Esophagus squamous epithelium (tissue), 4 donors: ENCODE measurements at regions not wholly inside any gene's neighbourhood (a gene's known extent, or its start where the extent isn't known, plus 50 kb on each side); places are given as distances from the start of the nearest gene placed in this dataset.

Source experiments
- POLR2A ChIP-seq, 4 donors: fragments of 450-650 bp; IDR thresholded peaks; one replicate each; pipeline ENCODE4 v1.6.1; 2017; ENCODE audit warnings: antibody characterized with exemption in 4 of 4, mild to moderate bottlenecking in 4 of 4, moderate library complexity in 3 of 4
- TF ChIP-seq, protein P1 (sequence below), 6 experiments: fragments of 450-650 bp in 4 of 6; fragments of 200-600 bp in 2 of 6; sonication (generic) in 2 of 6; IDR thresholded peaks; one replicate each; pipeline ENCODE4 v1.5.1; 2016 to 2019; ENCODE audit warnings: antibody characterized with exemption in 6 of 6, mild to moderate bottlenecking in 4 of 6, moderate library complexity in 4 of 6

DNA sequence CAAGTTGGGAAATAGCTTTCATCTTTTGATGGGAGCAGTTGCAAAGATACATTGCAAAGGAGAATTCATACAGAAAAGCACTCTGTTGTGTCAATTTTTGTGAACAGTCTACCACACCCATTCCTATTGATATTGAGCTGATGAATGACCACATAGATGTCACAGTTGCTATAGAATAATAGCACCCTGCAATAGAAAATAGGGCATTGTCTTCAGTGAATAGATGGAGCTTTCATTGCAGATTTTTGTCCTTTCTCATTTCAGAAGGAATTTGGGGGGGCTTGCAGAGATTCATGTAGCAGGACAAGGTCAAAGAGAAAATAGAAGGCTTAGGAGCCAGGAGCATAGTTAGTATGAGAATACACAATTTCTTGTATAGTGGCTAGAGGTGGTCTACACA lies 237.9 kb downstream of the TMEM38B start:
- TF ChIP-seq, protein P1, sequence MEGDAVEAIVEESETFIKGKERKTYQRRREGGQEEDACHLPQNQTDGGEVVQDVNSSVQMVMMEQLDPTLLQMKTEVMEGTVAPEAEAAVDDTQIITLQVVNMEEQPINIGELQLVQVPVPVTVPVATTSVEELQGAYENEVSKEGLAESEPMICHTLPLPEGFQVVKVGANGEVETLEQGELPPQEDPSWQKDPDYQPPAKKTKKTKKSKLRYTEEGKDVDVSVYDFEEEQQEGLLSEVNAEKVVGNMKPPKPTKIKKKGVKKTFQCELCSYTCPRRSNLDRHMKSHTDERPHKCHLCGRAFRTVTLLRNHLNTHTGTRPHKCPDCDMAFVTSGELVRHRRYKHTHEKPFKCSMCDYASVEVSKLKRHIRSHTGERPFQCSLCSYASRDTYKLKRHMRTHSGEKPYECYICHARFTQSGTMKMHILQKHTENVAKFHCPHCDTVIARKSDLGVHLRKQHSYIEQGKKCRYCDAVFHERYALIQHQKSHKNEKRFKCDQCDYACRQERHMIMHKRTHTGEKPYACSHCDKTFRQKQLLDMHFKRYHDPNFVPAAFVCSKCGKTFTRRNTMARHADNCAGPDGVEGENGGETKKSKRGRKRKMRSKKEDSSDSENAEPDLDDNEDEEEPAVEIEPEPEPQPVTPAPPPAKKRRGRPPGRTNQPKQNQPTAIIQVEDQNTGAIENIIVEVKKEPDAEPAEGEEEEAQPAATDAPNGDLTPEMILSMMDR (IDR thresholded peaks at IDR 0.05) = no peak
- no peak for TF ChIP-seq POLR2A (IDR thresholded peaks at IDR 0.05)
